MM.1S (cell line): ENCODE measurements at regions not wholly inside any gene's neighbourhood (a gene's known extent, or its start where the extent isn't known, plus 50 kb on each side); places are given as distances from the start of the nearest gene placed in this dataset.

Experiments used
- EZH2phosphoT487 ChIP-seq: fragments of 300-600 bp; sonication (generic); IDR thresholded peaks from 2 replicates; pipeline ENCODE4 v1.6.1; 2018; ENCODE audit warnings: antibody characterized with exemption, low read length
- TF ChIP-seq, protein P1 (sequence below): fragments of 300-600 bp; sonication (generic); IDR thresholded peaks from 2 replicates; pipeline ENCODE4 v1.5.1; 2016; ENCODE audit warnings: antibody characterized with exemption, low read length, mixed read lengths

DNA sequence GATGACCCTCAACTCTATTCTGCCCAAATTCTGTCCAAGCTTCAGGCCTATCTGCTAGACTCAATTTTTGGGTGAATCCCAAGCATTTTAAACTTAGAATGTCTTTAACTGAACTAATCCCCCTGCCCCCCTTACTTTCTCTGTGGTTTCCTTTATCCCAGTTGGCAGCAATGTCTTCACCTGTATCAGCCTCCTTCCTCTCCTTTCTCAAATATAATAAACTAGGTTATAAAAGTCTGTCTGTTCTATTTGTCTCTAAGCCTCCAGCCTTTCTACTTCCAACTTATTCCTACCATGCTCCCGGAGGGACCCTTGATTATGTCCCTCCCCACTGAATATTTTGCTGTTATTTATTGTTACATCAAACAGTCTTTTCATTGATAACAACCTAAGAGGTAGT lies 375.5 kb upstream of the TRIB2 start:
- TF ChIP-seq, protein P1, sequence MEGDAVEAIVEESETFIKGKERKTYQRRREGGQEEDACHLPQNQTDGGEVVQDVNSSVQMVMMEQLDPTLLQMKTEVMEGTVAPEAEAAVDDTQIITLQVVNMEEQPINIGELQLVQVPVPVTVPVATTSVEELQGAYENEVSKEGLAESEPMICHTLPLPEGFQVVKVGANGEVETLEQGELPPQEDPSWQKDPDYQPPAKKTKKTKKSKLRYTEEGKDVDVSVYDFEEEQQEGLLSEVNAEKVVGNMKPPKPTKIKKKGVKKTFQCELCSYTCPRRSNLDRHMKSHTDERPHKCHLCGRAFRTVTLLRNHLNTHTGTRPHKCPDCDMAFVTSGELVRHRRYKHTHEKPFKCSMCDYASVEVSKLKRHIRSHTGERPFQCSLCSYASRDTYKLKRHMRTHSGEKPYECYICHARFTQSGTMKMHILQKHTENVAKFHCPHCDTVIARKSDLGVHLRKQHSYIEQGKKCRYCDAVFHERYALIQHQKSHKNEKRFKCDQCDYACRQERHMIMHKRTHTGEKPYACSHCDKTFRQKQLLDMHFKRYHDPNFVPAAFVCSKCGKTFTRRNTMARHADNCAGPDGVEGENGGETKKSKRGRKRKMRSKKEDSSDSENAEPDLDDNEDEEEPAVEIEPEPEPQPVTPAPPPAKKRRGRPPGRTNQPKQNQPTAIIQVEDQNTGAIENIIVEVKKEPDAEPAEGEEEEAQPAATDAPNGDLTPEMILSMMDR = no peak
- TF ChIP-seq EZH2phosphoT487 = no peak
